Left renal pelvis (tissue), 4 donors: ENCODE measurements at regions not wholly inside any gene's neighbourhood (a gene's known extent, or its start where the extent isn't known, plus 50 kb on each side); places are given as distances from the start of the nearest gene placed in this dataset.

Experiments used
- DNase-seq, 4 donors: peaks; one replicate each; pipeline ENCODE4 v3.0.0-alpha.2; 2013; ENCODE audit warnings: low read depth in 4 of 4, low spot score in 3 of 4

- DNase-seq: no peak
These were observed 127.2 kb upstream of the MGMT start for GRCh38 chr10:129339841-129340240.

- DNase-seq: no peak
These were observed 126.0 kb upstream of the MGMT start for GRCh38 chr10:129341087-129341486.

- no peak for DNase-seq
These were observed 124.7 kb upstream of the MGMT start for GRCh38 chr10:129342385-129342784.

- DNase-seq: no peak
These were observed 123.9 kb upstream of the MGMT start for GRCh38 chr10:129343141-129343540.

- DNase-seq: no peak
These were observed 122.9 kb upstream of the MGMT start for GRCh38 chr10:129344103-129344502.

GRCh38 chr10:129344731-129345355 is 122.2 kb upstream of the MGMT start:
- no peak for DNase-seq

GRCh38 chr10:129345763-129346162 is 121.3 kb upstream of the MGMT start:
- no peak for DNase-seq

- DNase-seq: no peak
These were observed 116.4 kb upstream of the MGMT start for GRCh38 chr10:129350690-129351089.

GRCh38 chr10:129353101-129353500 is 113.9 kb upstream of the MGMT start:
- no peak for DNase-seq

GRCh38 chr10:129360046-129360445 is 107.0 kb upstream of the MGMT start:
- no peak for DNase-seq

- DNase-seq: no peak
These were observed 105.2 kb upstream of the MGMT start for GRCh38 chr10:129361676-129362376.

GRCh38 chr10:129364949-129365348 is 102.1 kb upstream of the MGMT start:
- DNase-seq: no peak

GRCh38 chr10:129365767-129366402 is 101.2 kb upstream of the MGMT start:
- no peak for DNase-seq

GRCh38 chr10:129366450-129366849 is 100.6 kb upstream of the MGMT start:
- DNase-seq: no peak

GRCh38 chr10:129369566-129369965 is 97.5 kb upstream of the MGMT start:
- DNase-seq: no peak

- DNase-seq: no peak
These were observed 95.5 kb upstream of the MGMT start for GRCh38 chr10:129371541-129371940.

GRCh38 chr10:129372172-129372571 is 94.9 kb upstream of the MGMT start:
- DNase-seq: no peak

- DNase-seq: no peak
These were observed 93.8 kb upstream of the MGMT start for GRCh38 chr10:129373231-129373630.

- no peak for DNase-seq
These were observed 93.3 kb upstream of the MGMT start for GRCh38 chr10:129373718-129374117.

GRCh38 chr10:129375171-129375570 is 91.9 kb upstream of the MGMT start:
- DNase-seq: no peak

GRCh38 chr10:129375912-129376311 is 91.1 kb upstream of the MGMT start:
- DNase-seq: no peak

GRCh38 chr10:129380279-129380678 is 86.8 kb upstream of the MGMT start:
- no peak for DNase-seq
